DOHH2 (cell line): ENCODE measurements at regions not wholly inside any gene's neighbourhood (a gene's known extent, or its start where the extent isn't known, plus 50 kb on each side); places are given as distances from the start of the nearest gene placed in this dataset.

Experiments
- CTCF ChIP-seq: fragments of 200-600 bp; sonication (generic); IDR thresholded peaks from one replicate; pipeline ENCODE4 v1.5.1; 2014; ENCODE audit warnings: antibody characterized with exemption, mild to moderate bottlenecking, low read depth, low read length; ENCODE audit not compliant: poor library complexity, severe bottlenecking
- EZH2phosphoT487 ChIP-seq: fragments of 200-600 bp; sonication (generic); IDR thresholded peaks from 2 replicates; pipeline ENCODE4 v1.6.1; 2017; ENCODE audit warnings: borderline replicate concordance, mild to moderate bottlenecking, antibody characterized with exemption, low read length, moderate library complexity, mixed read lengths

GRCh38 chr6:1514078-1514477 is 95.6 kb upstream of the FOXC1 start:
- TF ChIP-seq CTCF (no peak), EZH2phosphoT487 (no peak)
